Embryonic facial prominence (tissue), 1 donor: ENCODE measurements at regions not wholly inside any gene's neighbourhood (a gene's known extent, or its start where the extent isn't known, plus 50 kb on each side); places are given as distances from the start of the nearest gene placed in this dataset.

Experiments used
- DNase-seq: peaks from one replicate; pipeline ENCODE4 v3.0.0-alpha.2; 2016; ENCODE audit errors: extremely low spot score

DNA sequence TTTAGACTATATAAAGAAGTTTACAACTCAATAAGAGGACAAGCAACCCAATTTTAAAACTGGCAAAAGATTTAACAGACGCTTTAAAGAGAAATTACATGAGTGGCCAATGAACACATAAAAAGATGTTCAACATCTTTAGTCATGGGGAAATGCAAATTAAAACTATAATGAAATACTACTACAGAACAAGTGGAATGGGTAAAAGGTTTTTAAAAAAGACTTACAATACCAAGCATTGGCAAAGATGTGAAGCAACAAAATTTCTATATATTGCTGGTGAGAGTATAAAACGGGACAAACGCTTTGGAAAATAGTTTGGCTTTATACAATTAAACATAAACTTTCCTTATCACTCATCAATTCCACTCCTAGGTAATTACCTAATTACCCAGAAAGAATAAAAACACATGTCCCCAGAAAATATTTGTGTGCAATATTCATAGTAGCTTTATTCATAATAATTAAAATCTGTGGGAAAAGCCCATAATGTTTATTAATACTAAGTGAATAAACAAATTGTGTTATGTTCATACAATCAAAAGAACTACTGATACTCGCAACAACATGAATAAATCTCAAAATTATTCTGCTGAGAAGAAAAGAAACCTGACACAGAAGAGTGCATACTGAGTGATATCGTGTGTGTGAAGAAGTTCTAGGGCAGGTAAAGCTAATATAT lies 76.7 kb upstream of the MYCN start:
- DNase-seq, result no peak

DNA sequence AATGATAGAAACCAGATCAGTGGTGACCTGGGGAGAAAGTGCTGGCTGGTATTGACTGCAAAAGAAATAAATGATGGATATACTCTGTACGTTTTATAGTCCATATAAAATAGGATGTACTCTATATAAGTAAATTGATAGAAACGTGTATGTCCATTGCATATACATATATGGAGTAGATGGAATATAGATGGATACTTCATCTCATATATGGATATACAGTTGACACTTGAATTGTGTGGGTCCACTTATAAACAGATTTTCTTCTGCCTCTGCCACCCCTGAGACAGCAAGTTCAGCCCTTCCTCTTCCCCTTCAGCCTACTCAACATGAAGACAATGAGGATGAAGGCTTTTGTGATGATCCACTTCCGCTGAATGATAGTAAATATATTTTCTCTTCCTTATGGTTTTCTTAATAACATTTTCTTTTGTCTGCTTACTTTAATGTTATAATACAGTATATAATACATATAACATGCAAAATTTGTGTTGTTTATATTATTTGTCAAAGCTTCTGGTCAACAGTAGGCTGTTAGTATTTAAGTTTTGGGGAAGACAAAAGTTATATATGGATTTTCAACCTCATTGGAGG lies 76.1 kb upstream of the MYCN start:
- no peak for DNase-seq

DNA sequence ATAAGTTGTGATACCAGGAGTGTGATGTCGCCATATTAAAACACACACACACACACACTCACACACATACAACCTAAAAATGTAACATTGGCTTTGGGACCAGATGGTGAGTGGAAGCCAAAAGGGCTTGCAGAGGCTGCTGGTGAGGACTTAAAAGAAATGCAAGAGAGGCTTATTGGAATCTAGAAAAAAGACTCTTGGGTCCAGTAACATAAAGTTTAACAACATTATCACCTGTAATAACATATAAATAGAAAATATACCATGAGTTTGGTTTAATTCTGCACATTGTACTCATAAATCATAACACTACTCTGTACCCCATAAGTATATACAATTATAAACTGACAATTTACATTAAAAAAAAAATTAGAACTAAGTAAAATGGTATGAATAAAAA lies 74.4 kb upstream of the MYCN start:
- no peak for DNase-seq

DNA sequence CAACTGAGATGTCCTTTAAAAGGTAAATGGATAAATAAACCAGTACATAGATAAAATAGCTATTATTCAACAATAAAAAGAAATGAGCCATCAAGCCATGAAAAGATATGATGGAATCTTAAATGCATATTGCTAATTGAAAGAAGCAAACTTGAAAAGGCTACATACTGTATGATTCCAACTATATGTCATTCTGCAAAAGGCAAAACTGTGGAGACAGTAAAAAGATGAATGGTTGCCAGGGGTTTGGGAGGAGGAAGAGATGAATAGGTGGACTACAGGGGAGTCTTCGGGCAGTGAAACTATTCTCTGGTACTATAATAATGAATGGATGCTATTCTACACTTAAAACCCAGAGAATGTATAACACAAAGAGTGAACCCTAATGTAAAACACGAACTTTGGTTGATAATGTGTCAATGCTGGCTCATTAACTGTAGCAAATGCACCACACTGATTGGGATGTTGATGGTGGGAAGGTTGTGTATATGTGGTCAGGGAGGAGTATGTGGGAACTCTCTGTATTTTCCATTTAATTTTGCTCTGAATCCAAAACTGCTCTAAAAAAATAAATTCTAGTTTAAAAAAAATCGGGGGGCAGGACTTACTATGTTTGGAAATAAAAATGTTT lies 73.7 kb upstream of the MYCN start:
- no peak for DNase-seq

DNA sequence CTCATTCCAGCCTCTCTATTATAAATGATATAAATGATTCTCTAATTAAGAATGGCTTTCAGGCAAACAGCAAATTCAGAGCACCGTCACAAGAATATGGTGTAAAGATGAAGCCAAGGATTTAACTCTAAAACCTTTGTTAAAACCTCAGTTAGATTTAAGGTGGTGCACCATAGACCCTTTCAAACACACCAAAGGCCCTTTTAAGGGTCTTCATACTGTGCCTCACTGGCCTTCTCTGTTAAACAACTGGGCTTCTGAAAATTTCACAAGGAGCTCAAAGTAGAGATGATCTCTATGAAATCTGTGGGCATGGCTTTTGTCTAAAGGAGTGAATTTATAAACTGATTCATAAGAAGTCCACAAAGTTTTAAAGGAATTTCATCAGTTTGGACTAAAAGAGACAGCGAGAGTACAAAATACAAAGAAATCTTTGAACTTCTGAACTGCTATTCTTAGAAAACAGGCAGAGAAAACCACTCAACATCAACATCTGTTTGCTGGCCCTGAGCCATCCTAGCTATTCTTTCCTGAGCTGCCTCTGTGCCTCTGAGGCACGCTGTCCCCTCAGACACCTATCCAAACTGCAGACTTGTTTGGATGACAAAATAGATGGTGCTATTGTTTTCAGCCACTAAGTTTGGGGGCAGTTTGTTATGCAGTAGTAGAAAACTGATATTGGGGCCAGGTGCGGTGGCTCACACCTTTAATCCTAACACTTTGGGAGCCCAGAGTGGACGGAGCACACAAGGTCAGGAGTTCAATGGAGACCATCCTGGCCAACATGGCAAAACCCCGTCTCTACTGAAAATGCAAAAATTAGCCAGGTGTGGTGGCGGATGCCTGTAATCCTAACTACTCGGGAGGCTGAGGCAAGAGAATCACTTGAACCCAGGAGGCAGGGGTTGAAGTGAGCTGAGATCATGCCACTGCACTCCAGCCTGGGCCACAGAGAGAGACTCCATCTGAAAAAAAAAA lies 72.9 kb upstream of the MYCN start:
- no peak for DNase-seq

DNA sequence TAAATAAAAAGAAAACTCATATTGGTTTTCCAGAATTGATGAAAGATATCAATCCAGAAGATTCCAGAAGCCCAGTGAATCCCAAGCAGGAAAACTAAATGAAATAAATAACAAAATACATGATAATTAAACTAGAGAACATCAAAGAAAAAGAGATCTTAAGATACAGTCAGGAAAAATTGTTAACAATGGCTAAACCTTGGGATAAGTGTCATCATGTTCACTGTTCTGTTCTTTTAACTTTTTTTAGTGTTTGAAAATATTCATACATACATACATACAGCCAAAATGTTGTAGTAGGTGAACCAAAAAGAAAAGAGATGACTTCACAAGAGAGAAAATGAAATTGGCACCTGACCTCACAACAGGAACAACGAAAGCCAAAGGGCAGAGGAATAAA lies 72.2 kb upstream of the MYCN start:
- DNase-seq, result no peak

DNA sequence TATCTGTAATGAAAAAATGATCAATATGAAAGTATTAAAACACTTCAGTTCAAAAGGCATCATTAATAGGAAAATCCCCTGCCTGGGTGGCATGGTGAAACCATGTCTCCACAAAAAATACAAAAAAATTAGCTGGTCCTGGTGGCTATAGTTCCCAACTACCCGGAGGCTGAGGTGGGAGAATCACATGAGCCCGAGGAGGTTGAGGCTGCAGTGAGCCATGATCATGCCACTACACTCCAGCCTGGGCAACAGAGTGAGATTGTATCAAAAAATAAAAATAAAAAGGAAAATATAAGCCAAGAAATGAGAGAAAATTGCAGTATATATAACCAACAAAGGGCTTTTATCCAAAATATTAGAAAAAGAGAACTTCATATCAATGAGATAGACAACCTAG lies 71.6 kb upstream of the MYCN start:
- DNase-seq, result no peak

DNA sequence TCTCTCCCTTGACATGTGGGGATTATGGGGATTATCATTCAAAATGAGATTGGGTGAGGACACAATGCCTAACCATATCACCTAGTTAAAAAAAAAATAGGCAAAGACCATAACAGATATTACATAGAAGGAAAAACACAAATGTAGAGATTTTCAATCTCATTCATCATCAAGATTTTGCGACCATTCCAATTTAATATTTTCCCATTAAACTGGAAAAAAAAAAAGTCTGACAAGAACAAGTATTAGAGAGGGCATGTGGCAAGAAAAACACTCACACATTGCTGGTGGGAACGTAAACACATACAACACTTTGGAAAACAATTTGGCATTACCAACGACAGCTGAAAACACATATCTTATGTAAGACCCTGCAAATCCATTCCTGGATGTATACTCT lies 71.0 kb upstream of the MYCN start:
- no peak for DNase-seq

DNA sequence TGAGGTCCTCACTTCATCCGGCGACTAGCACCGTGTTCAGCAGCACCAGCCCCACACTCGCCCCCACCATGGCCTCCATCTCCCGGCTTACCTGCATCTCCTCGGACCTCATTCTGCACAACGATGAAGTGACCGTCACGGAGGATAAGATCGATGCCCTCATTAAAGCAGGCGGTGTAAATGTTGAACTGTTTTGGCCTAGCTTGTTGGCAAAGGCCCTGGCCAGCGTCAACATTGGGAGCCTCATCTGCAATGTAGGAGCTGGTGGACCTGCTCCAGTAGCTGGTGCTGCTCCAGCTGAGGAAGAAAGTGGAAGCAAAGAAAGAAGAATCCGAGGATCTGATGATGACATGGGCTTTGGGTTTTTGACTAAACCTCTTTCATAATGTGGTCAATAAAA lies 70.5 kb upstream of the MYCN start:
- no peak for DNase-seq

DNA sequence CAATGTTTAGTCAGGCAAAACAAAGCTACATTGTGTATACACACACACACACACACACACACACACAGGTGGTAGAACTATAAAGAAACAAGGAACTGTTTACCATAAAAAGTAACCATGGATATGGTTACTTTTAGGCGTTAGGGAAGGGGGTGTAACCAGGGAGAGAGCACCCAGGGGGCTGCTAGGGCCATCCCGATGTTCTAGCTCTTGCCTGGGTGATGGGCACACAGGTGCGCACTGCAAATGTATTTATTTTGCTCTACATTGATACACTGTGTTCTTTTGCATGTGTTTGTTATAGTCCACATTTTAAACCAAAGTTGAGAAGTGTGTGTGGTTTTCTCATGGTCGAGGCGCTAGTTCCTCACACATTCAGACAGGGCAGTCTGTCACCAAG lies 69.8 kb upstream of the MYCN start:
- DNase-seq, result no peak

DNA sequence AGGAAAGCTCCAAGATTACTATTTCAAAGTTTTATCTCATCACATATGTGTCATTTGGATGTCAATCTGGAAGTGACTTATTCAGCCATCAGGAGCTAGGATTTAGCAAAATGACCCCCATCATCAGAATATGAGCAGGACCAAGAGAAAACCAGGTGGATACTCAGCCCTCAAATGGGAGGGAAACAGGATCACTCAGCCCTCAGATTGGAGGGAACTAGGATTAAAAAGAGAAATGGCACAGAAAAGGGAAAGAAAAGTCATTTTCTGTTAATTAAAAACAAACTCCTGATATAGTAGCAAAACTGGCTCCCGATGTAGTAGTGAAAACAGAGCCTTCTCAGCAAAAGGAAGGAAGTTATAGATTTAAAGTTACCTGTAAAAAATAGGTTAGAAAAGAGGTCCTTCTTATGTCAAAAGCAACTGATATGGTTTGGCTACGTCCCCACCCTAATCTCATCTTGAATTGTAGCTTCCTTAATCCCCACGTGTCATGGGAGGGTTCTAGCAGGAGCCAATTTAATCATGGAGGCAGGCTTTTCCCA lies 69.0 kb upstream of the MYCN start:
- no peak for DNase-seq

DNA sequence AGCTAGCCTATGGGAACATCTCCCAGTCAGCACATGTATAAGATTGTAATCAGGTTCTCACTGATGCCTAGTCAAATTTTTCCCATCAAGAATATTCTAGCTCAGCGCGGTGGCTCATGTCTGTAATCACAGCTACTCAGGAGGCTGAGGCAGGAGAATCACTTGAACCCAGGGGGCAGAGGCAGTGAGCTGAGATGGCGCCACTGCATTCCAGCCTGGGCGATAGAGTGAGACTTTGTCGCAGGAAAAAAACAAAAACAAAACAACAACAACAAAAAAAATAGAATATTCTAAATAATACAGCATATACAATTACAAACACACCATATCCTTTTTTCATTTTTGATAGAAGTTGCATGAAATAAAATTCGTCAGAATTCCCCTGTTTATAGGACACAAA lies 67.5 kb upstream of the MYCN start:
- no peak for DNase-seq

DNA sequence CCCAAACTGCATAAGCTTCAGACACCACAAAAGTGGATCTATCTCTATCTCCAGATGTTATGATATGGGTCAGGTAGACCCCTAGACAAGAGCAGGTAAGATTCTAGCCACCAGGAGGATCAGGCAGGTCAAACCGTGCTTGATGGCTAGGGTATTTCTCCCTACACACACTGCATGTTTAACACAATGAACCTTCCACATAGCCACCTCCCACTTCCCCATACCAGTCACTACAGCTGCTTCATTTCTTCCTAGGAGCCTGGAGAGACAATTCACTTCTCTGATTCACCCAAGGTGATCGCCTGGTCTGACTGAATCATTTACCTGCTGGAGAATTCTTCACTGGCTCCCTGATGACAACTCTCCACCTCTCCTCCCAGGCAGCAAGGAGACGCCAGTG lies 66.0 kb upstream of the MYCN start:
- no peak for DNase-seq

DNA sequence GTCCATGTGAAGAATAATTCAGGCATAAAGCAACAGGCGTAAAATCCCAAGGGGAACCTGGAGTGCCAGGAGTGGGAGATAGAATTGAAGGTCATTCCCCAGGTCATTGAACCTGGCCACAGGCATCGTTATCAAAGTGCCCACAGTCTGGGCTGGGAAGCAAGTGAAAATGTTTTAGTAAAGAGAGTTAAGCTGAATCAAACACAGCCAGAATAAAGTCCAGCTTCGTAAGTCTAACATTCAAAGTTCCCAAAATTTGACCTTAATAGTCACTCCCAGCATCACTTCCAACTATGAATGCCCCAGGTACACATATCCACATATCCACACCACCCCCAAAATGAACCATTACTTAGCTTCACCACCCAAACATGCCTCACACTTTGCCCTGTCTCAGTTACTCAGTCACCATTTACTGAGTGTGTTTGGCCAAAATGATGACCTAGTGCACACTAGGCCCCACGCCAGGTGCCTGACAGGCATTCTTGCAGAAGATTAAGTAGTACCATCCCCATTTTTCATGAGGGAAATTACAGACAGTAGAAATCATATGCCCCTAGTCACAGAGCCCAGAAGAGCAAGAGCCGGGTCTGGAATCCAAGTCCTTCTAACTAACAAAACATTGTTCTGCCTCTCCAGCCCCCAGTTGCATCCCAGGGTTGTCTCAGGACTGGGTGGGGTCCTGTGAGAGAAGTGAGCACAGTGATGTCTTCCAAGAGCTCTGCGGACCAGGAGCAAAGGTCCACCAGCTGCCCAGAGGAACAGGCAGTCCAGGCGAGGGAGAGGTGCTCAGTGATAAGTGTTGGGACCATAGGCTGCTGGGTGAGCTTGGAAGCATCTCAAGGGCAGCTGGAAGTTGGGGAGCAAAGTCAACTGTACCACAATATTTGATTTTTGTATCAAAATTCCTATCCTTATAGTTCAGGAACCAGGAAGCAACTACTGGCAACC lies 65.2 kb upstream of the MYCN start:
- DNase-seq, result no peak

DNA sequence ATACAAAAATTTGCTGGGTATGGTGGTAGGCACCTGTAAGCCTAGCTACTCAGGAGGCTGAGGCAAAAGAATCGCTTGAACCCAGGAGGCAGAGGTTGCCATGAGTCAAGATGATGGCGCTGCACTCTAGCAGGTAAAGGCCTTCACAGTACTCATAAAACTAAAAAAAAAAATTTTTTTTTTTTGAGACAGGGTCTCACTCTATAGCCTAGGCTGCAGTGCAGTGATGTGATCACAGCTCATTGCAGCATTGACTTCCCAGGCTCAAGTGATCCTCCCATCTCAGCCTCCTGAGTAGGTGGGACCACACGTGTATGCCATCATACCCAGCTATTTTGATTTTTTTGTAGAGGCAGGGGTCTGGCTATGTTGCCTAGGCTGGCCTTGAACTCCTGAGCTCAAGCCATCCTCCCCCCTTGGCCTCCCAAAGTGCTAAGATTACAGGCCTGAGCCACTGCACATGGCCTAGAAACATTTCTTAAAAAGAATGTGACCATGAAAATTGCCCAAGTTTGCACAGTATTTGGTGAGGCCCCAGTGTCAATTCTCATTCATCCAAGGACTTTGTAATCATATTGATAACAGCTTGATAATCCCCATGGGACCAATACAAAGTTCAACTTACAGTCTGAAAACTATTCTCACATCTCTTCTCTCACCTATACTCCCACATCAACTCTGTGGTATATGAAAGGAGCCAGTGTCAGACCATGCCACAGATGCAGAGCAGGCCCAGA lies 64.2 kb upstream of the MYCN start:
- DNase-seq, result no peak

DNA sequence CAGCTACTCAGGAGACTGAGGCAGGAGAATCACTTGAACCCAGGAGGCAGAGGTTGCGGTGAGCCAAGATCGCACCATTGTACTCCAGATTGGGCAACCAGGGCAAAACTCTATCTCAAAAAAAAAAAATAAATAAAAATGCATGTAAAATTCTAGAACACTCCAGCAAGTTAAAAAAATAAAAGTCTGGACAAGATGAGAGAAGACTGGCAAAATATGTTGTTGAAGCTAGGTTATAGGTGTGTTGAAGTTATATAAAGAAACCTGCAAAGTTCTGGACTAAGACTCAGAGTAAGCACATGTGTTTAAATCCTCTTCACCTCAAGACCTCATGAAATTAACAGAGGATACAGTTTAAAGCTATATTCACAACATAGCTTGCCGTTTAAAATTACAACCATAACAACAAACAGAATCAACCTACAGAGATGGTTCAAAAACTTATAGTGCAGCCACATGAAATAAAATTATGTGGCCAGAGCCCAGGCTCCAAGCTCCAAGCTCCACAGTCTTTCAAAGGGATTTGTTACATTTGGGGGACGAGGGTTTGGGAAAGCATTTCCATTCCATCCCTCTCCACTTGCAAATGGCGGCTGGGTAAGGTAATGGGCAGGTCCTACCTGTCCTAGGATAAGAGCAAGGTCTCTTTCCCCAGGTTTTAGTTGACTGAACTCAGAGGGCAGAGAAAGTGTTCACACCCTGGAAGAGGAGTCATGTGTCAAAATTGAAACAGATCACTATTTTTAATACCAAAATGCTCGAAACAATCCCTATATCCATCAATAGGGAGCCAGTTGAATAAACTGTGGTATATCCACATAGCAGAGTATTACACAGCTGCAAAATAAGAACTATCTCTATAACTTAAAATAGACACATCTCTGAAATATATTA lies 59.9 kb upstream of the MYCN start:
- no peak for DNase-seq

DNA sequence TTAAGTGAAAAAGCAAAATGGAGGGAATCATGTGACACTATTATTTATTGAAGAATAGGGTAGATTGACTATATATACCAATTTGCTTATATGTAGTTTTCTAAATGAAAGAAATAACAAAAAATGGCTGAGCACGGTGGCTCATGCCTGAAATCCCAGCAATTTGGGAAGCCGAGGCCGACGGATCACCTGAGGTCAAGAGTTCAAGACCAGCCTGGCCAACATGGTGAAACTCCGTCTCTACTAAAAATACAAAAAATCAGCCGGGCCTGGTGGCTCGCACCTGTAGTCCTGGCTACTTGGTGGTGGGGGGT lies 59.3 kb upstream of the MYCN start:
- no peak for DNase-seq

DNA sequence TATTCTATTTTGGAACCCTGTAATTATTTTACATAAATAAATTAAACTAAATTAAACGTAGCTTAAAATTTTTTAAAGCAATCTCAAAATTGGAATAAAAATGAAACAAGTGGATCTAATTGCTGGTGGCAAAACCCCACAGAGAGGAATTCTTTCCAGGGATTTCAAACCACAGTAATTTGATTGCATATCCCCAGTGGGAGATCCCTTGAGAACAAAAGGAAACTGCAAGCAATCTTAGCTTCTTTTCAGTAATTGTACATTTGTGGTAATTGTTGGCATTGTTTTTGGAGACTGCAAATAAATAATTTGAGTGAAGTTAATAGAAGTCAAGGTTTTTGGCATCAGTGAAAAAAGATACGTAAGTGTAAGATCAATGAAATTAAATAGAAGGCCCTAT lies 58.7 kb upstream of the MYCN start:
- DNase-seq, result no peak

DNA sequence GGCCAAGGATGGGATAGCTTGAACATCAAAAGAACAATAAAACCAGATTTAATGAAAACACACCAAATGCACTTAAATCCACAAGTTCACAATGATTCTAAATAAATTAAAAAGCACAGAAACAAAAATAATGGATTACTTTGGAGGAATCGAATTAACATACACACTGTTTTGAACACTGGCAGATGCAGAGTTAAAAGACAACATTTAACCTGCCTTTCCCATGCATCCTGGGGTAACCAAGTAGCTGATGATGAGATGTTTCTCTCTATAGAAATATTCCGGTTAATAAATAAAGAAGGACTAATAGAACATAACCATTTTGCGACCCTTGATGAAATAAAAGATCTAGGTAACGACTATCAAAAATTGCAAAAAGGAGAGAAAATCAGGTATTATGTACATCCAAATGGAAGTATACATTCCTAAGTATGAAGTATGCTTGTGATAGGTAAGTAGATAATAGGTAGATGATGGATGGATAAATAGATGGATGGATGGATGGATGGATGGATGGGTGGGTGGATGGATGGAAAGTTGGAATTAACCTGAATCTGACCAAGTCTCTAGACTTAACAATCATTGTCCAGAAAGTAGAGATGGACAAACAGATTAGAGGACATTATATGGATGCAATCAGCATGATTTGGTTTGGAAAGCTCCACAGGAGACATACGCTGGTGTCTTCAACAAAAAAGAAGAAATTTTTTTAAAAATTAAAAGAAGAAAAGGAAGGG lies 57.4 kb upstream of the MYCN start:
- DNase-seq, result no peak
